GM10248 (cell line): ENCODE measurements at regions not wholly inside any gene's neighbourhood (a gene's known extent, or its start where the extent isn't known, plus 50 kb on each side); places are given as distances from the start of the nearest gene placed in this dataset.
"Not testable (repeated sequence)": the region's sequence is repeated elsewhere in the genome, so short reads cannot be mapped to it uniquely, and the experiment has no call there.

ENCODE experiments used
- CTCF ChIA-PET: fragments of 300-600 bp; sonication (Branson Sonifier 250); formaldehyde crosslinking; extraction: SDS; loops from one replicate; lab custom pipeline; 2021; ENCODE audit warnings: antibody characterized with exemption; lab: Yijun Ruan, JAX
- POLR2A ChIA-PET: fragments of 350-650 bp; sonication (Branson Sonifier 250); formaldehyde crosslinking; extraction: SDS; loops from one replicate; lab custom pipeline; 2020; ENCODE audit warnings: antibody characterized with exemption; lab: Yijun Ruan, JAX
- DNase-seq: peaks from one replicate; pipeline ENCODE4 v3.0.0; 2012; ENCODE audit errors: extremely low spot score
- TF ChIP-seq, protein P1 (sequence below): IDR thresholded peaks from 2 replicates; pipeline ENCODE4 v1.5.1; 2012; ENCODE audit warnings: mild to moderate bottlenecking, low read depth; ENCODE audit errors: extremely low read depth, missing control alignments, control extremely low read depth

DNA sequence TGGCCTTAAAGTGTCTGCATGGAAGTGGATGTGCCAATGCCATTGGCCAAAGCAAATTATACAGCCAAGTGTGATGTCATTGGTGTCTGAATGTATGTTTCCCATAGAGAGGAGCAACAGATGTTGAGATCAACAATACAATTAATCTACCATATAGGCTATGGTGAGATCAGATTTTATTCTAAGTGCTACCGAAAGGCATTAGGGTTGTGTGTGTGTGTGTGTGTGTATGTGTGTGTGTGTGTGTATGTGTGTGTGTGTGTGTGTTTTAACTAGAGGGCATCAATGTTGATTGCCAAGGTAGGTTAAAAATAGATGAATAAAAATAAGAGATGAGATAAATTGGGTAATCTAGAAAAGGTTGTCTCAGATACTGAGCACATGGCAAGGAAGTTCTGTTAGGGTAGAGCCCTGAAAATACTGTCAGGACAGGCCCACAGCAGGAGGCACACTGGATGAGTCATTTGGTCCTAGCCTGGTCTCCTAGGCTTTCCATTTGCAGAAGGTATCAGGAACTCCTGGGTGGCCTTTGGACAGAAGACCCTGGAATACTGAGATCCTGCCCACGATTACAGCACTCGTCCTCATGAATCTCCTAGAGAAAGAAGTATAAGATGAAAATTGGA, 446.0 kb upstream of the PODXL start:
- no peak for DNase-seq
- ChIA-PET POLR2A (no interaction called here), CTCF (no interaction called here)
- TF ChIP-seq, protein P1, sequence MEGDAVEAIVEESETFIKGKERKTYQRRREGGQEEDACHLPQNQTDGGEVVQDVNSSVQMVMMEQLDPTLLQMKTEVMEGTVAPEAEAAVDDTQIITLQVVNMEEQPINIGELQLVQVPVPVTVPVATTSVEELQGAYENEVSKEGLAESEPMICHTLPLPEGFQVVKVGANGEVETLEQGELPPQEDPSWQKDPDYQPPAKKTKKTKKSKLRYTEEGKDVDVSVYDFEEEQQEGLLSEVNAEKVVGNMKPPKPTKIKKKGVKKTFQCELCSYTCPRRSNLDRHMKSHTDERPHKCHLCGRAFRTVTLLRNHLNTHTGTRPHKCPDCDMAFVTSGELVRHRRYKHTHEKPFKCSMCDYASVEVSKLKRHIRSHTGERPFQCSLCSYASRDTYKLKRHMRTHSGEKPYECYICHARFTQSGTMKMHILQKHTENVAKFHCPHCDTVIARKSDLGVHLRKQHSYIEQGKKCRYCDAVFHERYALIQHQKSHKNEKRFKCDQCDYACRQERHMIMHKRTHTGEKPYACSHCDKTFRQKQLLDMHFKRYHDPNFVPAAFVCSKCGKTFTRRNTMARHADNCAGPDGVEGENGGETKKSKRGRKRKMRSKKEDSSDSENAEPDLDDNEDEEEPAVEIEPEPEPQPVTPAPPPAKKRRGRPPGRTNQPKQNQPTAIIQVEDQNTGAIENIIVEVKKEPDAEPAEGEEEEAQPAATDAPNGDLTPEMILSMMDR: no peak

DNA sequence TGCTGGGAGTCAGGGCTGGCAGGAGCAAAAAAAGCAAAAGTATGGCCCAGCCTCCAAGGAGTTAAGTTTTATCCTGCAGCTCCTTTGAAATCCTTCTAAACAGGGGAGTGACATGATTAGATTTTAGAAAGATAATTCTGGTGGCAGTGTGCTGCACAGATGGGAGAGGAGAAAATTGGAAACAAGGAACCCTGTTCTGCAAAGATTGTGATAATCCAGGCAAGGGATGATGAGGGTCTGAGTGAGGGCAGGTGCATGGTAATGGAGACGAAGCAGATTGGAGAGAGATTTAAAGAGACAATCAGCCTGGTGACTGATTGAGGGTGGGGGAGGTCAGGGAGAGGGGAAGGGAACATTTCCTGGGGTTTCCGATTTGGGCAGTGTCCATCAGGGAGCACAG, 444.7 kb upstream of the PODXL start:
- POLR2A ChIA-PET: no interaction called here
- CTCF ChIA-PET: no interaction called here
- TF ChIP-seq, protein P1: no peak
- DNase-seq: no peak

DNA sequence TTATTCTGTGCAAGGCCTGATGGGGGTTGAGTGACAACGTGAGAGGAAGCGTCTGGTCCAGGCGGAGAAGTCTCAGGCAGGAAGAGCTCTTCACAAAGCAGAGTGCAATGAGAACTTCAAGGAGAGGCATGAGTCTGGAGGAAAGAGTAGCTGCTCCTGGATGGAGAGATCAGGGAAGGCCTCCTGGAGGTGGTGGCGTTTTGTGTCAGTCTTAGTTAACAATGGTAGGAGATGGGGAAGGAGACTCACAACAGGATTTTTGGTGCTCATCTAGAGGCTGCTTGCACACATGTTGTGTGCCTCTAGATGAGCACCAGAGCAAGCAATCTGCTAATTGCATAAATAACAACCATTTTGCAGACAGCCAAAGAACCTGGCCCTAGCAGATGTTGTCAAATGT, 442.8 kb upstream of the PODXL start:
- CTCF ChIA-PET: no interaction called here

DNA sequence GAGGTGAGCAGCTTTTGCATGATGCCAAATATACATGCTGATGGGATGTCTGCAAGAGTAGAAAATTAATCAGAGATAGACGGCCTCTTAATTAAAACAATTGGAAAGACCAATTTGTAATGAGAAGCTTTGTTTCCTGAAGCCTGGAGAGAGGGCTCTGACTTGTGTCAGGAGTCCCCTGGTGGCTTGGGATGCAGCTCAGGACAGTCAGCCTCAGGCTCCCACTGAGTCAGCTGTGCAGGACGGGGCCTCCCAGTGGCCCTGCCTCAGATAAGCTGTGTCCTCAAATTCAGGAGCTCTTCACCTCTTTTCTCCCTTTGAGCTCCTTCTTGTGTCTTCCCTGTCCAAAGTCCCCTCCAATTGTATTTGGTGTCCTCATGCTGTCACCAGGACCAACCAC, 438.9 kb upstream of the PODXL start:
- no peak for DNase-seq
- TF ChIP-seq, protein P1: no peak
- POLR2A ChIA-PET: no interaction called here
- CTCF ChIA-PET: interaction anchor here (0.8 kb wide), 1 partner anchor 32 kb away, joined by 3 read pairs; no protein-coding TSS in a partner anchor

More for the DNA sequence above, 442.8 kb upstream of the PODXL start:
- TF ChIP-seq, protein P1: no peak
- POLR2A ChIA-PET: no interaction called here
- no peak for DNase-seq

DNA sequence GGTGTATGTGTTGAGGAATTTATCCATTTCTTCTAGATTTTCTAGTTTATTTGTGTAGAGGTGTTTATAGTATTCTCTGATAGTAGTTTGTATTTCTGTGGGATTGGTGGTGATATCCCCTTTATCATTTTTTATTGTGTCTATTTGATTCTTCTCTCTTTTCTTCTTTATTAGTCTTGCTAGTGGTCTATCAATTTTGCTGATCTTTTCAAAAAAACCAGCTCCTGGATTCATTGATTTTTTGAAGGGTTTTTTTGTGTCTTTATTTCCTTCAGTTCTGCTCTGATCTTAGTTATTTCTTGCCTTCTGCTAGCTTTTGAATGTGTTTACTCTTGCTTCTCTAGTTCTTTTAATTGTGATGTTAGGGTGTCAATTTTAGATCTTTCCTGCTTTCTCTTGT, 424.6 kb upstream of the PODXL start:
- CTCF ChIA-PET, POLR2A ChIA-PET, DNase-seq: not testable (repeated sequence)

DNA sequence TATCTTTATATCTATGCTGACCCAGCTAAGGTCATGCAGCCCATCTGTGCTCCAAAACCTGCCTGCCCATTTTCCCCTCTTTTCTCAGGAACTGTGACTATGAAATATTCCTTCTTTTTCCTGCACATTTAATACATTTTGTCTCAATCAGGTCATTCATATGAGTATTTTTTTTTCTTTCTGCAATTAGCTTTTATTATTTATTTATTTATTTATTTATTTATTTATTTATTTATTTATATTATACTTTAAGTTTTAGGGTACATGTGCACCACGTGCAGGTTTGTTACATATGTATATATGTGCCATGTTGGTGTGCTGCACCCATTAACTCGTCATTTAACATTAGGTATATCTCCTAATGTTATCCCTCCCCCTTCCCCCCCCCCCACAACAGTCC, 421.7 kb upstream of the PODXL start:
- DNase-seq, POLR2A ChIA-PET, CTCF ChIA-PET: not testable (repeated sequence)

DNA sequence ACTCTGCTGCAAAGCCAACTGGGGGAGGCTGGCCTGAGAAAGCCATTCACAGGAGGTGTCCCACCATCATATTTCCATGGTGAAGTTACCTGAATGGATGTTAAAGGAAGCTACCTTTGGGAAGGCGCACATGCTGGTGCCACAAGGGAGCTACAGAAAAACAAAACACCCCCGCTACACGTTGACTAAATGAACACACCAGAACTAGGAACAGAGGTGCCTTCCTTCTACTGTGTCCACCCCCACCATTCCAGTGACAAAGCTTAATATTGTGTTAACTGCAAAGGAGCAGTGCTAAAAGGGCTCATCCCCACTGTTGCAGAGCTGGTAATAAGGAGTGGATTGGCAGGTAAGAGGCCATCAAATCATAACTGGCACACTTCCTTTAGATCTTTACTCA, 420.0 kb upstream of the PODXL start:
- TF ChIP-seq, protein P1: no peak
- ChIA-PET POLR2A (no interaction called here), CTCF (interaction anchor here (0.8 to 1.2 kb wide), 3 partner anchors 31 to 180 kb away, joined by 3 read pairs; no protein-coding TSS in a partner anchor)
- DNase-seq: no peak
